A204.1 (cell line): ENCODE measurements at regions not wholly inside any gene's neighbourhood (a gene's known extent, or its start where the extent isn't known, plus 50 kb on each side); places are given as distances from the start of the nearest gene placed in this dataset.

Experiments
- FAIRE-seq: peaks from 2 replicates; lab custom pipeline; 2012; peaks lifted over from hg19 to GRCh38; lab: Jason Lieb, UNC

DNA sequence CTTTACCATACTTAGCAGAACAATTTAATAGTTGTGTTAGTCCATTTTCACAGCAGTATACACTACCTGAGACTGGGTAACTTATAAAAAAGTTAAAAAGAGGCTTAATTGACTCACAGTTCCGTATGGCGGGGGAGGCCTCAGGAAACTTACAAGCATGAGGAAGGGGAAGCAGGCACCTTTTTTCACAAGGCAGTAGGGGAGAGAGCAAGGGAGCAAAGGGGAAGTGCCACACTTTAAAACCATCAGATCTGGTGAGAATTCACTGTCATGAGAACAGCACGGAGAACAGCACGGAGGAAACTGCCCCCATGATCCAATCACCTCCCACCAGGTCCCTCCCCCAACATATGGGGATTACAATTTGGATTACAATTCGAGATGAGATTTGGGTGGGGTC, 269.9 kb downstream of the MTRR start:
- no peak for FAIRE-seq

- FAIRE-seq: no peak
These were observed 281.8 kb downstream of the MTRR start for GRCh38 chr5:8150791-8151190.

DNA sequence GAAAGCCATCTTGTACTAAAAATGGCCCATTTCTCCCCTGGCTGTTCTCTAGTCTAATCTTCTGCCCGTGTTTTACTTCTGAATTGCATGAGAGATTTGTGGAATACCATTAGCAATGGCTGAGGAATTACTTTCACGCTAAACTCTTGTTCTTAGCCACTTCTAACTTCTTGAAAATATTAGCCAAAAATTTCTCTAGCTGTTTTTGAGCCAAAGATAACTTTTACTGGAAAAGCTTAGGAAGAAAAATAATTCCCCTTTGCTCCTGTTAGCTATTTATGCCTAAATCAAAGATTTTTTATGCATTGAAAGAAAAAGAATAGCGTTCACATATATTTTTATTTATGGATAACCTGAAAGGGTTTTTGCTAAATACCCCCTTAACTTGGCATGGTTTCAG, 287.8 kb downstream of the MTRR start:
- FAIRE-seq: no peak

DNA sequence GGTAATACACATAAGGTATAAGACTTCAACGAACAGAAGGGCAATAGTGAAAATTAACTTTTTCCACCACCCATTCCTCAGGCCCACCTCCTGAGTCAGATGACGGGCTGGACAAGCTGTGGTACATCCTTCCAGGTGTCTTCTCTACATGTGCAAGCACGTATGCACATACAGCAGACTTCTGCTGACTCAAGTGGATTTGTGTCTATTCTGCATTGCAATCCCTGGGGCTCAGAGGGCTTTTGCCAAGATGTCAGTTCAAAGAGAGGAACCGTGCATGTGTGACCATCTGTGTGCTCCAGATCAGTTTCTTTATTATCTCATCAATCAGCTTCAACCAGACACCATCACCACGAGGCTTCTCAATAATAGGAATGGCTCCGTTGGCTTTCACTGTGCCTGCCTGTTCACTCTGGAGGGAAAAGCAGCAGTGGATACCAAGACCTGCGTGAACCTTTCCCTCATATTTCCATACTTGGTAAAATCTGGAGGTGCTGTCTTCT, 288.4 kb downstream of the MTRR start:
- no peak for FAIRE-seq

GRCh38 chr5:8176101-8176693, 307.2 kb downstream of the MTRR start:
- no peak for FAIRE-seq

GRCh38 chr5:8184455-8185063, 315.6 kb downstream of the MTRR start:
- no peak for FAIRE-seq

DNA sequence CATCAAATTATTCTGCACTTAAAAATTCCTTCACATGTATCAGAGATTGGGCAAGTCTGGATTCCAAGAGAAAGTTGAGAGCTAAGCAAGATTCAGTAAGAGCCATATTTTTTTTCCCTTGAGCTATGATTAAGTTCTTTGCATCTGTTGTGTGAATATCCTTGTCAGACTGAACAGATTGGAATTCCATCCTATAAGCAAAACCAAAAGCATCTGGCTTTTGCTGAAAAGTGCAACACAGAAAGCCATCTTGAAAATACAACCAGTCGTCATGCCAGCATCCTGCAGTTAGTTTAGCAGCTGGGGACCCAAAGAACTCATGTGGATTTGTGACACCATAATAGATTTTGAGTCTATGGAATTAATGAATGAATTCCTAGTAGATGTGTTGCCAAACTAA, 316.9 kb downstream of the MTRR start:
- no peak for FAIRE-seq

- FAIRE-seq: no peak
These were observed 320.1 kb downstream of the MTRR start for GRCh38 chr5:8188874-8189565.

DNA sequence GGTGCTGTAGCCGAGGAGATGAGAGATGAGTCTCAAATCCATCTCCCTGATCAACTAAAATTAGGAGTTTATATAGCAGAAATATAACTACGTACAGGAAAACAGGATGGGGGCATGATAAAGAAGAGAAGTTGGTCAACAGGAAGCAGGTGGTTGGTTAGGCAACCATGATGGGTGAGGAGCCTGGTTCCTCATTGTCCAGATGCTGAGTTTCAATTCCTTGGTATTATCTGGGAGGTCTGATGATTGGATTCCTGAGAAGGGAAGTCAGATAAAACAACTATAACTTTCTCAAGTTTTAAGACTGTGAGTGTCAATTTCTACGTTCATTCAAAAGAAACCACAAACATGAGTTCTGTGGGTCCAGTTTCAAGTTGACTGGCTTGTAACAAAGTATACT, 323.9 kb downstream of the MTRR start:
- FAIRE-seq: no peak

DNA sequence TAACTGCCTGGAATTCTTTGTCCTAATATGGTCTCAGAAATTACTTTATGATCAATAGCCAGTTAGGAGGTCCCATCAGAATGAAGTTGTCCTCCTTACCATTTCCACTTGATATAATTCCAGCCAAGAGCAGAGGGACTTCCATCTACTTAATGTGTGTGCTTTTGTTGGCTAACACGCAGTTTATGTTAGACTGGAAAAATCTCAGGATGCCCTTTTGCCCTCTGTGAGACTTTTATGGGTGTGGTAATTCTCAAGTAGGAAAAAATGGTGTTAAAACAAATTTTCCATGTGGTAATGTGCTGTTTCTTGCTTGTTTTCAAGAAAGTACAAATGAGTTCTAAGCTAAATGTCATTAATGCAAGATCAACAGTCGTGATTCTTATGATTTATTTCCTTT, 327.1 kb downstream of the MTRR start:
- no peak for FAIRE-seq

DNA sequence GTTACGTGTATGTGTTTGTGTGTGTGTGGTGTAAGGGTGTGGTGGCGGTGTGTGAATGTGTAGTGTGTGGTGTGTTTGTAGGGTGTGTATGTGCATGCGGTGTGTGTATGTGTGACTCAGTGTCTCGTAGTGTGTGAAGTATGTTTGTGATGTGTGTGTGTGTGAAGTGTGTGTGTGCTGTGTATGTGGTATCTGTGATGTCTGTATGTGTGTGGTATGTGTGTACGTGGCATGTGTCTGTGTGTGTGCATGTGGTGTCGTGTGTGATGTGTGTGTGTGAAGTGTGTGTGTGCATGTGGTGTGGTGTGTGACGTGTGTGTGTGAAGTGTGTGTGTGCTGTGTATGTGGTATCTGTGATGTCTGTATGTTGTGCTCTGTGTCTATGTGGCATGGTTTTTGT, 339.4 kb downstream of the MTRR start:
- no peak for FAIRE-seq

DNA sequence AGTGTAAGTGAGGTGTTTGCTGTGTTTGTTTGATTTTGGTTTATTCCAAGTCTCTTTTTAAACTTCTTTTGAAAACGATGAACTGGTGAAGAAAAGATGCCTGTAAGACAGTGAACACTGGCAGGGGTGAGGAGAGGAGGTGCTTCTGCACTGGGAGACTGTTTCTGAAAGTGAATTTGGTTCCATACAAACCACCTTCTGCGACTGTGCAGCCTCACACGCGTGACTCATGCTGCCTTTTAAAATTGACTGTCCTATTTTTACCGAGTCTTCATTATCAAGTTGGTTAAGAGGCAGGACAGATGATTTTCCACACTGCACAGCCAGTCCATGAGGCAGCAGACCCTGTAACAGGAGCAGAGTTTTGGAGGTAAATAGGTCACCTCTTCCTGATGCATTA, 340.6 kb downstream of the MTRR start:
- no peak for FAIRE-seq

- no peak for FAIRE-seq
These were observed 344.8 kb downstream of the MTRR start for GRCh38 chr5:8213701-8214240.

- no peak for FAIRE-seq
These were observed 348.0 kb downstream of the MTRR start for GRCh38 chr5:8216921-8217320.

- no peak for FAIRE-seq
These were observed 357.2 kb downstream of the MTRR start for GRCh38 chr5:8226148-8226547.

DNA sequence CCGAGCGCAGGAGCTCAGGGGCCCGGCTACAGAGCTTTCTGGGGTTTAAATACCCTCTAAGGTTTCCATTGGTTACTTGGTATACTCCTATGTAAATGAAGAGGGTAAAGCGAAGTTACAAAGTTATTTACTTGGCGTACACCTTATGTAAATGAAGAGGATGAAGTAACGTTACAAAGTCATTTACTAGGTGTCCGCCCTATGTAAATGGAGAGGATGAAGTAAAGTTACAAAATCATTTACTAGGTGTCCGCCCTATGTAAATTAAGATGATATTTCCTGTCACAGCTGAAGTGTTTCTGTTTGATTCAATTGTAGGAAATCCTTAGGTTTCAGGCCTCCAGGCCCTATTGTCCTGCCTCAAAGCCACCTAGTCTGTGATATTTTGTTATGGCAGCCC, 358.2 kb downstream of the MTRR start:
- no peak for FAIRE-seq

DNA sequence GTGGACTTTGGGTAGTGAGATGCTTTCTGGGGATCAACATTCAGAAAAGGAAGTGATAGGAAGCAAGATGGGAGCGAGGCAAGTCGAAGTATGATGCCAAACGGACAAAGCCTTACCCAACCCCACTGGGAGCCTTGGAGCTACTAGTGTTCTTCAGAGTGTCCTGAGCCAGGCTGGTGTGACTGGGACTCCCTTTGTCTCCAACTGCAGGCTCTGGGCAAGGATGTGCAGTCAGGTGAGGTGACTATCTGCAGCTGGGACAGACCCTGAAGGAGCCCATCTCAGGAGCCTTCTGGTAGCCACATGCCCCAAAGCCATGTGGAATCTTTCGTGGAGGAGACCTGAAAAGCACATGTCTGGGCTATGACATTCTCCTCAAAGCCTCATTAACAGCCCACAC, 360.6 kb downstream of the MTRR start:
- no peak for FAIRE-seq

- no peak for FAIRE-seq
These were observed 361.9 kb downstream of the MTRR start for GRCh38 chr5:8230868-8231267.

GRCh38 chr5:8233479-8233878, 364.5 kb downstream of the MTRR start:
- FAIRE-seq: no peak

GRCh38 chr5:8234179-8234770, 365.3 kb downstream of the MTRR start:
- no peak for FAIRE-seq

DNA sequence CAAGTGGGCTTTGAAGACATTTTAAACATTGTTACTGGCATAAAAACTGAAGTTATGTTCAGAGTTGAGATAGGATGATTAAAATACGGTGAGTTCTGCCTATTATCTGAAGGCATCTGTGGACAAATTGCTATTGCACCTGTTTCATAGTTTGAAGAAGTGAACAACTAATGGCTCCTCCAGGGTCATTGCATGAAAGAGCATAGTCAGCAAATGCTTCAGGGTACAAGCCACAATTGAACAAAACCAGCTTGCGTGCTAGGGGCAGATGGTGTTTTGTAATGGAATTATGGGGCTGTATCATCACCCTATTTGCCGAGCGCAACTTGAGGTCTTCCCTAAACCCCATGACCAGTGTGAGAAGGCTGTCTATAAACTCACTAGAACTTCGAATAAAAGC, 369.1 kb downstream of the MTRR start:
- no peak for FAIRE-seq

DNA sequence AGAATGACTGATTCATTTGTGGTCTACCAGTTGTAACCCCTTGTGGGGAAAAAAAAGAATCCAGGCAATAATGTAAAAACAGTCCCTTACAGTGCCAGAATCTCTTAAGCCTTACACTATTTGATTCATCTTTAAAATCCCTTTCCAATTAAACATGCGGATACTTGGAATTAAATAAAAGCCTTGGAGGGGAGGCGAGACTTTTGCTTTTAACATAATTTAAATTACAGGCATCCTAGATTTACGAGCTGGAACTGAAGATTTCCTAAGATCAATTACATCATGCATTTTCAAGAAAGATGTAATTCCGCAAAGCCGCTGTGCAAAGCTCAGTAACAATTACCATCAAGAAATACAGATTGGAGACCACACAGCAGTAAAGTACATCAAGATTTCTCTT, 370.2 kb downstream of the MTRR start:
- FAIRE-seq: no peak

GRCh38 chr5:8239646-8240045, 370.7 kb downstream of the MTRR start:
- FAIRE-seq: no peak
